Effector memory CD4-positive, alpha-beta T cell (primary cell): ENCODE measurements at regions not wholly inside any gene's neighbourhood (a gene's known extent, or its start where the extent isn't known, plus 50 kb on each side); places are given as distances from the start of the nearest gene placed in this dataset.

Experiments
- DNase-seq, 3 donors: peaks; one replicate each; pipeline ENCODE4 v3.0.0-alpha.2; 2020
- H3K27ac ChIP-seq: 2 replicates; pipeline ENCODE4 v1.7.0; 2013; ENCODE audit warnings: mild to moderate bottlenecking, low read length, moderate library complexity; ENCODE audit not compliant: insufficient read depth, poor library complexity, severe bottlenecking
- H3K27me3 ChIP-seq: replicated peaks from 2 replicates; pipeline ENCODE4 v1.7.0; 2013; ENCODE audit warnings: mild to moderate bottlenecking, low read length; ENCODE audit not compliant: insufficient read depth, control insufficient read depth, poor library complexity, severe bottlenecking
- H3K36me3 ChIP-seq: 2 replicates; pipeline ENCODE4 v1.7.0; 2013; ENCODE audit warnings: mild to moderate bottlenecking, low read length, moderate library complexity; ENCODE audit not compliant: control insufficient read depth, insufficient read depth
- H3K4me1 ChIP-seq: 2 replicates; pipeline ENCODE4 v1.7.0; 2013; ENCODE audit warnings: low read length, mild to moderate bottlenecking; ENCODE audit not compliant: control insufficient read depth, insufficient read depth, poor library complexity, severe bottlenecking
- H3K4me3 ChIP-seq: 2 replicates; pipeline ENCODE4 v1.7.0; 2013; ENCODE audit warnings: low read length, low read depth, mild to moderate bottlenecking; ENCODE audit not compliant: insufficient read depth, poor library complexity, severe bottlenecking
- H3K9me3 ChIP-seq: 2 replicates; pipeline ENCODE4 v1.7.0; 2013; ENCODE audit warnings: mild to moderate bottlenecking, low read length, moderate library complexity; ENCODE audit not compliant: control insufficient read depth

DNA sequence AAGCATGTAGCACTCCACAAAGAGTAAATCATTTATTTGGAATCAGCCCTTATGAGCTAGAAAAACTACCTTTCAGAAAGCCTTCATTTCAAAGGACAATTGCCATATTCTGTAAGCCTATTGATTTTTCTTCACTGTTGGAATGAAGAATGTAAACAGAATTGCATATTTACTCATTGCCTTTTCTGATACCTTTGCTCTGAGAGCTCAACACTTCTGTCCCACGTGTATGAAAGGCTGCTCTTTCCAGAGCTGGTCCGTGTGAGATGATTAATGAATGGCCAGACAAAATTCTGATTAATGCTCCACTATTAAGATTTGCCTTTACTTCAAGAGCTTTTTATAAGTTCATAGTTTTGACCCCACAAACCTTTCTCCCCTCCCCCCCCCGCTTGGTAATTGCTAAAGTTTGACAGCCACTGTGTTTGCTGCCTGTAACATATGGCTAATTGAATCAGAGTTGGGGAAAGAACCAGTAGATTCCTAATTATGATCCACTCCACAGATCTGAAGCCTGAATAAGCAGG lies 63.0 kb upstream of the PLEKHA5 start:
- no peak for DNase-seq
- H3K4me1 ChIP-seq: no peaks in the 10 kb centered on the region
- no peaks in the 10 kb centered on the region for H3K36me3 ChIP-seq
- H3K27me3 ChIP-seq: no peaks in the 10 kb centered on the region
- H3K27ac ChIP-seq: no peak overlapping the region
- no peaks in the 10 kb centered on the region for H3K9me3 ChIP-seq
- no peak overlapping the region for H3K4me3 ChIP-seq

GRCh38 chr12:19068137-19068536 lies 61.4 kb upstream of the PLEKHA5 start:
- Histone ChIP-seq H3K36me3 (no peaks in the 10 kb centered on the region), H3K27ac (no peak overlapping the region), H3K4me3 (no peak overlapping the region), H3K4me1 (no peaks in the 10 kb centered on the region), H3K27me3 (no peaks in the 10 kb centered on the region), H3K9me3 (no peaks in the 10 kb centered on the region)
- DNase-seq: no peak

DNA sequence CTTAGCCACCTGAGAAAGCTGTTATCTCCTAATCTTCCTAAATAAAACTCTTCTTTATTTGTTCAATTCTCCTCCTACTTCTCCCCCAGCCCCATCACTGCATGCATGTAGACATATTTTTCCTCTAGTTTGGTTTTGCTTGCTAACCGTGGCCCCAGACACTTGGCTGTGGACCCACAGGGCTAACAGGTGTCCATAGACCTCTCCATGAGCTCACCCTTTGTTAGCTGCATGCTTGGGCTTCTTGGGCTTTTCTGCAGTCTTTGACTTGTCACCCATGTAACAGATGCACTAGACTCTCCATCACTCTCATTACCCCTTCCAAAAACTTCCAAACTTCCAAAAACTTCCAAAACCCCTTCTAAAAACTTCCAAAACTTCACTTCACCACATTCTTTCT lies 59.2 kb upstream of the PLEKHA5 start:
- DNase-seq: no peak
- H3K4me1 ChIP-seq: no peaks in the 10 kb centered on the region
- H3K9me3 ChIP-seq: no peaks in the 10 kb centered on the region
- H3K4me3 ChIP-seq: no peak overlapping the region
- no peaks in the 10 kb centered on the region for H3K27me3 ChIP-seq
- H3K27ac ChIP-seq: no peak overlapping the region
- H3K36me3 ChIP-seq: no peaks in the 10 kb centered on the region

GRCh38 chr12:19074700-19075099 lies 54.8 kb upstream of the PLEKHA5 start:
- Histone ChIP-seq H3K4me1 (no peaks in the 10 kb centered on the region), H3K27me3 (no peaks in the 10 kb centered on the region), H3K36me3 (no peaks in the 10 kb centered on the region), H3K27ac (no peak overlapping the region), H3K4me3 (no peak overlapping the region), H3K9me3 (no peaks in the 10 kb centered on the region)
- no peak for DNase-seq

- H3K9me3 ChIP-seq: no peaks in the 10 kb centered on the region
- no peak overlapping the region for H3K27ac ChIP-seq
- DNase-seq: no peak
- H3K4me3 ChIP-seq: no peak overlapping the region
- no peaks in the 10 kb centered on the region for H3K27me3 ChIP-seq
- no peaks in the 10 kb centered on the region for H3K4me1 ChIP-seq
- H3K36me3 ChIP-seq: no peaks in the 10 kb centered on the region
Observed at GRCh38 chr12:19075711-19076340, 53.7 kb upstream of the PLEKHA5 start.
